Ovary (tissue), 7 donors: ENCODE measurements at regions not wholly inside any gene's neighbourhood (a gene's known extent, or its start where the extent isn't known, plus 50 kb on each side); places are given as distances from the start of the nearest gene placed in this dataset.
A peak's percentile ranks its signal among the peaks of the same experiment; 100 is the strongest.
"Not testable (repeated sequence)": the region's sequence is repeated elsewhere in the genome, so short reads cannot be mapped to it uniquely, and the experiment has no call there.

ENCODE experiments used
- DNase-seq, 5 donors: peaks; one replicate each; pipeline ENCODE4 v3.0.0-alpha.2; 2019 to 2020
- H3K27ac ChIP-seq, 2 donors: fragments of 200-600 bp; one replicate each; pipeline versions ENCODE4 v1.5.1 to v1.8.0; 2019 to 2022
- H3K27me3 ChIP-seq: fragments of 200-600 bp; one replicate; pipeline ENCODE4 v1.8.0; 2022
- H3K36me3 ChIP-seq: fragments of 200-600 bp; sonication (generic); one replicate; pipeline ENCODE4 v1.5.1; 2019
- H3K4me1 ChIP-seq: one replicate; pipeline ENCODE4 v1.8.1; 2013; ENCODE audit warnings: mild to moderate bottlenecking, moderate library complexity; ENCODE audit not compliant: insufficient read depth
- H3K4me3 ChIP-seq: fragments of 200-600 bp; sonication (generic); one replicate; pipeline ENCODE4 v1.5.1; 2017
- H3K9me3 ChIP-seq, 2 donors: fragments of 200-600 bp in 1 of 2; sonication (generic) in 1 of 2; one replicate each; pipeline versions ENCODE4 v1.5.1 to v1.8.1; 2013 to 2019; ENCODE audit warnings: mild to moderate bottlenecking in 1 of 2, moderate library complexity in 1 of 2
- EP300 ChIP-seq: sonication (generic); formaldehyde crosslinking; IDR thresholded peaks from one replicate; pipeline ENCODE4 v1.6.1; 2017; ENCODE audit warnings: antibody characterized with exemption
- POLR2A ChIP-seq: fragments of 450-650 bp; IDR thresholded peaks from one replicate; pipeline ENCODE4 v1.6.1; 2017; ENCODE audit warnings: antibody characterized with exemption, mild to moderate bottlenecking, moderate library complexity
- WGBS, 3 donors: extraction: QIAGEN DNeasy Blood & Tissue Kit in 1 of 3; methylation state at CpG; one replicate each; pipeline versions ENCODE4 v1.1.5 to v1.1.7; 2013 to 2017; 5-methylcytosine and 5-hydroxymethylcytosine counted together
- intact Hi-C, 4 donors: fragments of 100-400 bp; cut with DNase I; formaldehyde crosslinking; loops; one replicate each; pipeline versions ENCODE4 v1.11.0 to v1.15.1; 2022 to 2023
- TF ChIP-seq, protein P1 (sequence below), 3 donors: fragments of 450-650 bp in 2 of 3; fragments of 200-600 bp in 1 of 3; IDR thresholded peaks; one replicate each; pipeline versions ENCODE4 v1.5.1 to v1.8.0; 2016 to 2022; ENCODE audit warnings: antibody characterized with exemption in 3 of 3, mild to moderate bottlenecking in 1 of 3
- donor health status: DM: no; HTN: no; CAD: no; lungs with moderate emphysema.
- donor health status: DM: no; HTN: no; CAD: no.
- donor health status: Bipolar disorder and iron deficiency.
- donor health status: DM: no; HTN: no; CAD: no.
- donor health status: DM: yes; HTN: yes; CAD: no.

DNA sequence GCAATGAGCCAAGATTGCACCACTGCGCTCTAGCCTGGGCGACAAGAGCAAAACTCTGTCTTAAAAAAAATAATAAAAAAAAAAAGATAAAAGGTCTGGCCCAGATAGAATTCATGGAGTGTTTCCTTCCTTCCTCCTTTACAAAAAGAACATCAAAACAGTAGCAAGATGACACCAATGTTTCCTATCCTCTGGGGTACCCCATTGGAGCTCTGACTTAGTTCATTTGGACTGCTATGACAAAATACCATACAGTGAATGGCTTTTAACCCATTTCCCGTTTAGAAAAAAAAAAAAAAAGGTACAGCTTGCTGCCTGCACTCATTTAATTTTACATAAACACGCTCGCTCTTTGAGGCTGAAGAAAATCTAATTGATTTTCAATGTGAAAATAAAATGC lies 89.9 kb upstream of the PRKX start:
- no peak for DNase-seq
- intact Hi-C loops = loop anchor here in 1 of 4 donors (10.0 kb wide), 1 partner anchor 149 kb away; no protein-coding TSS in a partner anchor
- Histone ChIP-seq H3K4me3 (no peak overlapping the region), H3K36me3 (no peaks in the 10 kb centered on the region), H3K27ac (no peak overlapping the region), H3K9me3 (no peaks in the 10 kb centered on the region), H3K27me3 (no peaks in the 10 kb centered on the region), H3K4me1 (no peaks in the 10 kb centered on the region)
- TF ChIP-seq POLR2A (no peak), EP300 (no peak)
- TF ChIP-seq, protein P1, sequence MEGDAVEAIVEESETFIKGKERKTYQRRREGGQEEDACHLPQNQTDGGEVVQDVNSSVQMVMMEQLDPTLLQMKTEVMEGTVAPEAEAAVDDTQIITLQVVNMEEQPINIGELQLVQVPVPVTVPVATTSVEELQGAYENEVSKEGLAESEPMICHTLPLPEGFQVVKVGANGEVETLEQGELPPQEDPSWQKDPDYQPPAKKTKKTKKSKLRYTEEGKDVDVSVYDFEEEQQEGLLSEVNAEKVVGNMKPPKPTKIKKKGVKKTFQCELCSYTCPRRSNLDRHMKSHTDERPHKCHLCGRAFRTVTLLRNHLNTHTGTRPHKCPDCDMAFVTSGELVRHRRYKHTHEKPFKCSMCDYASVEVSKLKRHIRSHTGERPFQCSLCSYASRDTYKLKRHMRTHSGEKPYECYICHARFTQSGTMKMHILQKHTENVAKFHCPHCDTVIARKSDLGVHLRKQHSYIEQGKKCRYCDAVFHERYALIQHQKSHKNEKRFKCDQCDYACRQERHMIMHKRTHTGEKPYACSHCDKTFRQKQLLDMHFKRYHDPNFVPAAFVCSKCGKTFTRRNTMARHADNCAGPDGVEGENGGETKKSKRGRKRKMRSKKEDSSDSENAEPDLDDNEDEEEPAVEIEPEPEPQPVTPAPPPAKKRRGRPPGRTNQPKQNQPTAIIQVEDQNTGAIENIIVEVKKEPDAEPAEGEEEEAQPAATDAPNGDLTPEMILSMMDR (IDR thresholded peaks at IDR 0.05) = no peak
- 62 to 77% (median 74%) methylated on average over 5 of the region's 5 CpGs for WGBS, 3 donors

GRCh38 chrX:3795411-3795810 lies 82.0 kb upstream of the PRKX start:
- not testable (repeated sequence) for H3K4me1 ChIP-seq, DNase-seq, H3K27ac ChIP-seq, H3K4me3 ChIP-seq, H3K36me3 ChIP-seq, H3K9me3 ChIP-seq, H3K27me3 ChIP-seq
- WGBS, 3 donors = 69 to 77% (median 75%) methylated on average over 4 of the region's 4 CpGs
- intact Hi-C loops = loop anchor here in 1 of 4 donors (10.0 kb wide), 1 partner anchor 851 kb away; no protein-coding TSS in a partner anchor

- WGBS, 3 donors = 88 to 90% (median 89%) methylated on average over 11 of the region's 11 CpGs
- no peak overlapping the region for H3K27ac ChIP-seq
- no peaks in the 10 kb centered on the region for H3K9me3 ChIP-seq
- no peak overlapping the region for H3K4me3 ChIP-seq
- no peaks in the 10 kb centered on the region for H3K27me3 ChIP-seq
- TF ChIP-seq POLR2A (no peak), EP300 (no peak)
- TF ChIP-seq, protein P1 (IDR thresholded peaks at IDR 0.05) = no peak
- H3K4me1 ChIP-seq = no peaks in the 10 kb centered on the region
- intact Hi-C loops = loop anchor here in 1 of 4 donors (10.0 kb wide), 1 partner anchor 847 kb away; no protein-coding TSS in a partner anchor
- H3K36me3 ChIP-seq = no peaks in the 10 kb centered on the region
- DNase-seq = no peak
These were observed 78.0 kb upstream of the PRKX start for GRCh38 chrX:3791449-3791848.

DNA sequence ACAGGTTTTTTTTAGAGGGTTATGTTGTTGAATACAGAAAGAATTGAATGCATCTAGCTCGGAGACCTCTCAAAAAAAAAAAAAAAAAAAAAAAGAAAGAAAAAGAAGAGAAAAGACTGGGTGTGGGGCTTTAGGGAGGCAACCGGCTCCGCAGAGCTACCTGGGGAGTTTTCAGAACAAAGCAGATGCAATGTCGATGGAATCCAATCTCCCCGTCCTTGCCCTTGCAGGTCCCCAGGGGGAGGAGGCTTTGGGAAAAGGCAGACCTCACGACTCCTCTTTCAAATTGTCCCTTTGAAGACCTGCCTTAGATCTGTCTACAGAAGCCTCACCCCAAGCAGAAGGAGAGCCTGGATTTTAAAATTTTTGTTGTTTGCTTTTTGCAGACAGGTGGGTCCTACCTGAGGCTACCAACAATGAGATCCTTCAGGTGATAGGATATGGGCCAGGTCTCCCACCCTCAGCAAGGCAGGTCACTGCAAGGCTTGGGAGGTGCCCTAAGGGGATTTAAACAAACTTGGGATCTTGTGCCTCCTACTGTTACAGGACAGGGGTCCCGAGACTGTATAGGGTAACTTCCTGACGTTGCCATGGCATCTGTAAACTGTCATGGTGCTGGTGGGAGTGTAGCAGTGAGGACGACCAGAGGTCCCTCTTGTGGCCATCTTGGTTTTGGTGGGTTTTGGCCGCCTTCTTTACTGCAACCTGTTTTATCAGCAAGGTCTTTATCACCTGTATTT lies 75.2 kb upstream of the PRKX start:
- intact Hi-C loops = no loop called here
- Histone ChIP-seq H3K4me3 (no peak overlapping the region), H3K36me3 (no peaks in the 10 kb centered on the region), H3K4me1 (no peaks in the 10 kb centered on the region), H3K27me3 (no peaks in the 10 kb centered on the region), H3K9me3 (no peaks in the 10 kb centered on the region), H3K27ac (no peak overlapping the region)
- no peak for TF ChIP-seq EP300
- TF ChIP-seq, protein P1 (IDR thresholded peaks at IDR 0.05) = peak in 1 of 3 donors; percentile 12
- DNase-seq = no peak
- WGBS, 3 donors = 7 to 9% (median 8%) methylated on average over 10 of the region's 10 CpGs

GRCh38 chrX:3787856-3788255 lies 74.4 kb upstream of the PRKX start:
- TF ChIP-seq, protein P1 (IDR thresholded peaks at IDR 0.05) = no peak
- TF ChIP-seq EP300 = no peak
- no peak for TF ChIP-seq POLR2A
- Histone ChIP-seq H3K4me3 (no peak overlapping the region), H3K27me3 (no peaks in the 10 kb centered on the region), H3K36me3 (no peaks in the 10 kb centered on the region), H3K27ac (no peak overlapping the region), H3K4me1 (no peaks in the 10 kb centered on the region), H3K9me3 (no peaks in the 10 kb centered on the region)
- intact Hi-C loops = no loop called here
- no peak for DNase-seq
- WGBS, 3 donors = 40 to 49% (median 41%) methylated on average over 4 of the region's 4 CpGs

- H3K4me3 ChIP-seq, H3K27me3 ChIP-seq, DNase-seq, H3K36me3 ChIP-seq, H3K27ac ChIP-seq, H3K4me1 ChIP-seq, H3K9me3 ChIP-seq, intact Hi-C loops: not testable (repeated sequence)
- 52 to 78% (median 68%) methylated on average over 2 of the region's 2 CpGs for WGBS, 3 donors
These were observed 72.4 kb upstream of the PRKX start for GRCh38 chrX:3785822-3786221.
